ENCODE measurements at regions not wholly inside any gene's neighbourhood (a gene's known extent, or its start where the extent isn't known, plus 50 kb on each side); places are given as distances from the start of the nearest gene placed in this dataset.

DNA sequence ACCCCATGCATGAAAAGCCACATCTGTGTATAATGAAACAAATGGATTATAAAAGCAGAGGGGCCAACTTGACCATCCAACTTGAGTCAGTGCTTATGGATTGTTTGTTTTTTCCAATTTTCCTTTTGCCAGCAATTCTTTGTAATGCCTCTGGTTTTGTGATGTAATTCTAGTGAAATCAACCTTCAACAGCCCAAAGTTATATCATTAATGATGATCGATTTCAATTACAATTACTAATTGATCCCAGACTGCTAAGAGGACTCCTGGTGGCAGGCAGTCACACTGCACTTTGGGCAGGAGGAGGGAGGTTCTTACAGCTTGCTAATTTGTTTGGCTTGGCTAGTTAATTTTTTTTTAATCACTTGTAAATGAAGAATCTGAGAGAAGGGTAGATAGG, 552.3 kb downstream of the NUF2 start:
- Histone ChIP-seq H3K14ac (ENCODE audit: insufficient read depth, low read length) (no peak overlapping the region), H2BK5ac (ENCODE audit: insufficient read length, low read length) (no peak overlapping the region), H3K79me1 (ENCODE audit: insufficient read depth, low read depth, low read length, poor library complexity, severe bottlenecking) (no peaks in the 10 kb centered on the region), H3K23ac (ENCODE audit: insufficient read length, low read depth, low read length) (no peak overlapping the region), H2AK5ac (ENCODE audit: insufficient read length, low read length) (no peak overlapping the region), H3K27me3 (ENCODE audit: insufficient read depth, low read length) (no peaks in the 10 kb centered on the region), H3K4ac (ENCODE audit: low read depth, low read length) (no peak overlapping the region), H4K5ac (ENCODE audit: insufficient read length, low read depth, low read length) (no peak overlapping the region), H3K9me3 (ENCODE audit: control insufficient read depth, low read depth, low read length) (no peaks in the 10 kb centered on the region), H2BK12ac (ENCODE audit: insufficient read length, low read depth, low read length) (no peak overlapping the region), H2BK120ac (ENCODE audit: low read depth, low read length, poor library complexity, severe bottlenecking) (no peak overlapping the region), H2BK20ac (ENCODE audit: low read depth, low read length, poor library complexity, severe bottlenecking) (no peak overlapping the region), H3K56ac (ENCODE audit: insufficient read length, low read depth, low read length) (no peak overlapping the region), H3K27ac (ENCODE audit: insufficient read length, low read depth, low read length) (no peak overlapping the region), H3K79me2 (ENCODE audit: insufficient read depth, low read length) (no peaks in the 10 kb centered on the region), H4K8ac (replicated peaks; ENCODE audit: insufficient read length, low read depth, low read length) (no peak overlapping the region), H3K4me2 (ENCODE audit: insufficient read depth, insufficient read length, low read length) (no peak overlapping the region), H3K18ac (ENCODE audit: insufficient read length, low read depth, low read length) (no peak overlapping the region), H2AFZ (ENCODE audit: low read length) (no peak overlapping the region), H2BK15ac (ENCODE audit: low read depth, low read length) (no peak overlapping the region), H4K20me1 (ENCODE audit: control insufficient read depth, insufficient read depth, insufficient read length) (no peaks in the 10 kb centered on the region), H3K4me1 (ENCODE audit: insufficient read depth, low read length) (peaks cover 5% of the 10 kb centered on the region; the same call in 1 of the 2 replicates), H3T11ph (ENCODE audit: low read length) (no peak overlapping the region), H4K91ac (ENCODE audit: insufficient read length, low read depth, low read length) (no peak overlapping the region), H3K23me2 (ENCODE audit: insufficient read length, low read depth, low read length, poor library complexity, severe bottlenecking) (no peaks in the 10 kb centered on the region), H3K9ac (ENCODE audit: extremely low read depth, insufficient read length, low read length) (no peak overlapping the region)
- no peak for DNase-seq
- H3K27ac Mint-ChIP-seq = no peak overlapping the region
- peaks cover 22 to 25% of the 10 kb centered on the region in 2 experiments for H3K4me1 Mint-ChIP-seq
- peak; percentile 74 for TF ChIP-seq CTCF (conservative IDR thresholded peaks at IDR 0.05)
- H3K36me3 Mint-ChIP-seq (ENCODE audit: insufficient read depth in 1 of 3, low read depth in 3 of 3) = peaks cover 0 to 3% (median 0%) of the 10 kb centered on the region in 3 experiments; a peak in 2 of 7 replicates
- H3K9me3 Mint-ChIP-seq = peaks cover 0 to 1% of the 10 kb centered on the region in 2 experiments; a peak in 1 of 5 replicates
- H3K4me3 Mint-ChIP-seq = no peak overlapping the region
- no CpG with 5 or more reads among the region's 1 CpG for WGBS (ENCODE audit: extremely low coverage, insufficient read length, low lambda C conversion rate)
- H3K27me3 Mint-ChIP-seq (ENCODE audit: low read depth) = no peaks in the 10 kb centered on the region; the same call in 1 of the 2 replicates
